ENCODE measurements at regions not wholly inside any gene's neighbourhood (a gene's known extent, or its start where the extent isn't known, plus 50 kb on each side); places are given as distances from the start of the nearest gene placed in this dataset.

DNA sequence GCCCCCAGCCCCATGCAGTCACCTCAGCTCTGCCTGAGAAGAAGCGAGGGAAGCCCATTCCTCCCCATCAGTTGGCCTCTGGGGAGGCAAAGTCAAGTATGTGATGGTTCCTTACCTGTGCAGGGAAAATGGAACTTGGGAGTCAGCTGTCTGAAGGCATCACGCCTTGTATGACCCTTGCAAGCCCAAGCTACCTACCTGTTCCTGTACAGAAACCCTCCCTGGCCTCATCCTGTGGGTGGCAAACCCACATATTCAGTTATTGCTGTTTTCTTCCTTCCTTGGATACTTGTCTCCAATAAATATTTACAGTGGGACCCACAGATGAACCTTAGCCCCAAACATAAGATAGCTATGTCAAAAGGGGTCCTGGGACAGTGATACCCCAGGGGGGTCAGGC, 92.2 kb upstream of the MLN start:
- no peak overlapping the region for H3K4me3 ChIP-seq (ENCODE audit: low read depth, low read length)
- DNase-seq (ENCODE audit: low read depth), result no peak
- TF ChIP-seq MYC (IDR thresholded peaks at IDR 0.05; ENCODE audit: low read depth, low read length) (no peak), POLR2A (IDR thresholded peaks at IDR 0.05; ENCODE audit: extremely low read depth, insufficient read length) (no peak), MAX (IDR thresholded peaks at IDR 0.05; ENCODE audit: low read depth, low read length) (no peak), CTCF (IDR thresholded peaks at IDR 0.05; ENCODE audit: low read depth, low read length) (no peak)

DNA sequence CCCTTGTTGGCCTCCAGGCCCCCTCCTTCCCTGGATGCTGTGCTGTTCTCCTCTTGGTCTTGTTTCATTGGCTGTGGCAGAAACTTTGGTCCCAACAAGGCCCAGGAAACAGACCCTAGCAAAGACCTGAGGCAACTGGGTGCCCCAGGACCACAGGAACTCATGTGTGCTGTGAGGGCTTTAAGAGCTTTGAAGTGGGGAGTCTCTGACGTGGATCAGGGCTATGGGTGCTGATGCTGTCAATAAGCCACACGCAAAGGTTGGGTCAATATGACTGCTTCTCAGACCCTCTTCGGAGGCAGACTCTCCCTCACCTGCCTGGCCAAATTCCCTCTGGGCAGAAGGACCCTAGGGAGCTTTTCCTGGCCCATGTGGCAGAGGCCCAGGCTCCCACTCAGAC, 91.5 kb upstream of the MLN start:
- TF ChIP-seq POLR2A (IDR thresholded peaks at IDR 0.05; ENCODE audit: extremely low read depth, insufficient read length) (no peak), CTCF (IDR thresholded peaks at IDR 0.05; ENCODE audit: low read depth, low read length) (no peak), MAX (IDR thresholded peaks at IDR 0.05; ENCODE audit: low read depth, low read length) (no peak), MYC (IDR thresholded peaks at IDR 0.05; ENCODE audit: low read depth, low read length) (no peak)
- no peak overlapping the region for H3K4me3 ChIP-seq (ENCODE audit: low read depth, low read length)
- DNase-seq (ENCODE audit: low read depth), result no peak

DNA sequence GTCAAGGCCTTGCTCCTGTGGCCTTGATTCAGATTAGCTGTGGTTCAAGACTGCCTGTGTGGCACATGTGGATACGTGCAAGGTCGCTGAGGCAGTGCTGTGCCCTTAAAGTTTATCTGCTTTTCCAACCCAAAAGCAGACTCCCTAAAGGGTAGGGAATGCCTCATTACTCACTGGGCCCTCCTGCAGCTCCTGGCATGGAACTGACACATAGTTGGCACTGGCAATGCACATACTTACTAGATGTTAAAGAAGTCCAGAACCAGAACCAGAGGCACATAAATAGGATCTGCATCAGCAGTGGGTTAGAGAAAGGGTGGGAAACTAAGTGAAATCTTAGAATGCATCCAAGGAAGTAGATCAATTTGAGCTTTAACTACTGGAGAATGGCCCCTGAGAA, 90.6 kb upstream of the MLN start:
- H3K4me3 ChIP-seq (ENCODE audit: low read depth, low read length), result no peak overlapping the region
- no peak for DNase-seq (ENCODE audit: low read depth)
- TF ChIP-seq MAX (IDR thresholded peaks at IDR 0.05; ENCODE audit: low read depth, low read length) (no peak), MYC (IDR thresholded peaks at IDR 0.05; ENCODE audit: low read depth, low read length) (no peak), POLR2A (IDR thresholded peaks at IDR 0.05; ENCODE audit: extremely low read depth, insufficient read length) (no peak), CTCF (IDR thresholded peaks at IDR 0.05; ENCODE audit: low read depth, low read length) (no peak)

GRCh38 chr6:33892581-33893346, 89.0 kb upstream of the MLN start:
- TF ChIP-seq MYC (IDR thresholded peaks at IDR 0.05; ENCODE audit: low read depth, low read length) (no peak), CTCF (IDR thresholded peaks at IDR 0.05; ENCODE audit: low read depth, low read length) (no peak), MAX (IDR thresholded peaks at IDR 0.05; ENCODE audit: low read depth, low read length) (no peak), POLR2A (IDR thresholded peaks at IDR 0.05; ENCODE audit: extremely low read depth, insufficient read length) (no peak)
- no peak for DNase-seq (ENCODE audit: low read depth)
- no peak overlapping the region for H3K4me3 ChIP-seq (ENCODE audit: low read depth, low read length)

DNA sequence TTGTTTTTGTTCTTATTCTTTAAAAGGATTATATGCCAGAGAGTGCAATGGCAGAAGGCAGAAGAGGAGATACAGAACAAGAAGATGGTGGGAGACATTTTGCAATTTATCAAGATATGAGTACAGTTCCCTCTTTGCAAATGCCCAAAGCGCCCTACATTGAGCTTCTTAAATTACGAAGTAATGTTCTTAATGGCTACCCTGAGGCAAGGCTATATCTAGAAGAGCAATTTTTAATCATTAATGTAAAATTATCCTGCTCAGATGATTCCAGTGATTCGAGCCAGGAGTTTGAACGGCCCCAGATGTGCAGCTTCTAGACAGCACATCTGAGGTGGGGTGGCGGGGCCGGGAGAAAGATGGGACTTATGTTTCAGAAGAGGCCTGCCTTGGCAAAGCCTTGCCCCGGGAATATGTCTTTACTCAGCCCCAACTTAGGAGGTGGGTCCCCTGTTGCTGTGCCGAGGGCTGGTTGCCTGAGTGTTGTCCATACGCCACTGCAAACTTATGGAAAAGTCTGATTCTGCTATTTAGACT, 84.9 kb upstream of the MLN start:
- no peak for DNase-seq (ENCODE audit: low read depth)
- no peak overlapping the region for H3K4me3 ChIP-seq (ENCODE audit: low read depth, low read length)
- no peak for TF ChIP-seq MAX (IDR thresholded peaks at IDR 0.05; ENCODE audit: low read depth, low read length)

GRCh38 chr6:33888183-33888582, 84.4 kb upstream of the MLN start:
- H3K4me3 ChIP-seq (ENCODE audit: low read depth, low read length), result no peak overlapping the region
- DNase-seq (ENCODE audit: low read depth), result no peak
- TF ChIP-seq MAX (IDR thresholded peaks at IDR 0.05; ENCODE audit: low read depth, low read length) (no peak), POLR2A (IDR thresholded peaks at IDR 0.05; ENCODE audit: extremely low read depth, insufficient read length) (no peak)

All from NB4 (cell line).